NCI-H1048 (cell line): ENCODE measurements at regions not wholly inside any gene's neighbourhood (a gene's known extent, or its start where the extent isn't known, plus 50 kb on each side); places are given as distances from the start of the nearest gene placed in this dataset.
A peak's percentile ranks its signal among the peaks of the same experiment; 100 is the strongest.

Experiments used
- DNase-seq: peaks from one replicate; lab custom pipeline; 2025; lab: John Stamatoyannopoulos, UW

DNA sequence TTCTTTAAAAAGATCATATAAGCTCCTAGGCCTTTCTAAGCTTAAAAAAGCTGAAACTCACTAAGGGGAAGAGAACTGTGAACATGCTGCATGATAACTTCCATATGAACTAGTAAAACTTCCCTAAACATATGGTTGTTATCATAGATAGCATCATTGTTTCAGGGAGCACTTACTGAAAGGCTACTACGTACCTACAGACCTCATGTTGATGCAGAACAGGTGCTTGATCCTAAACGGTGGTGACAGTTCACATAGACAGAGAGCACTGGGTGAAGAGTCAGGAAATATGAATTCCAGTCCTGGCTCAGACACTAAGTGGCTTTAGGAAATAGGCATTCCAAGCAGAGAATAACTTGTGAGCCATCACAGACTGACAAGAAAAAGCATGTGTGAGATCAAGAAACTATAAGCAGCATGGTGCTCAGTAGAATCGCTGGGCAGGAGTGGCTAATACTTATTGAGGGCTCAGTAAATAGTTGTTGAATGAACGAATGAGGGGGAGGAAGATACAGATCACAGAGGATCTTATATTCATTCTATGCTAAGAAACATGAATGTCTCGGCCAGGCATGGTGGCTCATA lies 78.4 kb upstream of the NUDT4 start:
- DNase-seq, result no peak

DNA sequence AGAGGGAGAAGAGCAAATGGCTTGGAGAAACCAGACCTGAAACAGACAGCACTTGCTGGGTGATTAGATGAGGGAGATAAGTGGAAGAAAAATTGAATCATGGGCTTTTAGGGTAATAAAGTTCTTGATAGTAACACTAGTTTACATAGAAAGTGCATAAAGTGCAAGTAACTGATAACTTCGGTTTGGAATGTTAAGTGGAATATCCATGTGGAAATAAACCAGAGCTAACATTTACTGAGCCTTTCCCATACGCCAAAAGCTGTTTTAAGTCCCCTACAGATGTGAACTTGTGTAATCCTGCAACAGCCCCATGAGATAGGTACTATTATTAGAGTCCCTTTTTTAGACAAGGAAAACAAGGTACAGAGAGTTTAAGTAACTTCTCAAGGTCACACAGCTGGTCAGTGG lies 77.1 kb upstream of the NUDT4 start:
- no peak for DNase-seq

DNA sequence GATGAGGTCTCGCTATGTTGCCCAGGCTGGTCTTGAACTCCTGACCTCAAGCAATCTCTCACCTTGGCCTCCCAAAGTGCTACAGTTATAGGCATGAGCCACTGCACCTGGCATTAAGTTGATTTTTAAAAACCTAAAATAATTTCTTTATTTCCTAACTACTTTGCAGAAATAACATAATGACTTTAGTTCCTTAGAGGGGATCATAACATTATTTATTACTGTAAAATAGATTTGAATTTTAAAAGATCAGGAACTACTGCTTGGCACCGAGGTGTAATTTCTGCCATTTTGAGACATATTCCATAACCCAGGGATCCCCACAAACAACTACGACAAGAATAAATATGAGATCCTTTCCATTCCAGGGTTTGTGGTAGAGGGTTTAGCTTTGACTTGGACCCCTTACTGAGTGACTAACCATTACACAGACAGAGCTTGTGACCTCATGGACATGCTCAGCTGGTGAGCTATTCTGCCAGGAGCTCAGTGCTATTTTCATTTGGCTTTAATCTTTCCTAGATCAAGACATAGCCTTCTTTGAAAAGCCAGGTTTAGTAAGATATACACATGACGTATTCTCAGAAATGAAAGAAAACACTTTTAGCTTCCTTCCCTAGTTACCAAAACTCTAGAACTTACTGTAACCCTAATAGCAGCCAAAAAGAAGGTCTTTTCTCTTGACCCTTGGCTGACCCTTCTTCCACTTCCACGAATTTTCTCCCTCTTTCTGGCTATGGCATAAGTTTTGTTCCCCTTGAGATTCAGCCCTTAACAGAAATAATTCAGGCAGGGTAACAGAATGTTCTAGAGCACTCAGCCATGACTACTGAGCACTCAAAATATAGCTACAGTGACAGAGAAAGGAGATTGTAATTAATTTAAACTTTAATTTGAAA lies 75.1 kb upstream of the NUDT4 start:
- DNase-seq, result no peak

DNA sequence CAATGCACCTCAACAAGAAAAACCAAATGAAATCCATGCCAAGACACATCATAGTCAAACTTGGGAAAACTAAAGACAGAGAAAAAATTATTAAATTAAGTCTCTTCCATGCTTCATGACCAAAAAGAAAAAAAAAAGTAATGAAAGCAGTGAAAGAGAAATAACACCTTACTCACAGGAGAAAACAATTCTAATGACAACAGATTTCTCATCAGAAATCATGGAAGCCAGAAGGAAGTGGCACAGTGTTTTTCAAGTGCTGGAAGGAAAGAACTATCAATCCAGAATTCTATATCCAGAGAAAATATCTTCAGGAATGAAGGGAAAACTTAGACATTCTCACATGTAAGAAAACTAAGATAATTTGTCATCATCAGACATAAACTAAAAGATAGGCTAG lies 71.1 kb upstream of the NUDT4 start:
- no peak for DNase-seq

DNA sequence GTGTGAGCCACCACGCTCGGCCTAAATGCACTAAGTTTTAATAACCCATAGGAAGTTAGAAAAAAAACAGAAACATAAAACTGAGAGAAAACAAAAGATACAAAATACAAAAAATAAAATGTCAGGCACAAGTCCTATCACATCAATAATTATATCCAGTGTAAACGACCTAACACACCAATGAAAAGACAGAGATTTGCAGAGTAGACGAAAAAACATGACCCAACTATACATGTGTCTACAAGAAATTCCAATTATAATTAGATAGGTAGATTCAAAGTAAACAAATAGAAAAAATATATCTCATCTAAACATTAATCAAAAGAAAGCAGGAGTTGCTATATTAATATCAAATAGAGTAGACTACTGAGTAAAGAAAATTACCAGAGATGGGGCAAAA lies 69.4 kb upstream of the NUDT4 start:
- DNase-seq, result no peak

DNA sequence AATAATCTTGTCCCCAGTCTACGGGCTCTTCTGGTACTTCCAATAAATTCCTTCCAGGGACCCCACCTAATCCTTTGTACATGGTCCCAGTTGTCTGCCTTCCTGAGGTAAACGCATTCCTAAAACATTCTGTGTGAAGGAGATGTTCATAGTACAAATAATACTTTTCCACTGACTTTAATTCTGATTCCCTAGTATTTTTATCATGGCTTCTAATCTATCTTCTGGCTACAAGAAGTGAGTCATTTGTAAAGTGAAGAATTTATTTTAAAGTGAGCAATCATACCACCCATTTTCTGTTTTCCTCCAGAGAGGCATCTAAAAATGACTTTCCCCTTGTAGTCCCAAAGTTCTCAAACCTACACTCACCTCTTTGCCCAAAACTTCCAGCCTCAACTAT lies 65.9 kb upstream of the NUDT4 start:
- no peak for DNase-seq

DNA sequence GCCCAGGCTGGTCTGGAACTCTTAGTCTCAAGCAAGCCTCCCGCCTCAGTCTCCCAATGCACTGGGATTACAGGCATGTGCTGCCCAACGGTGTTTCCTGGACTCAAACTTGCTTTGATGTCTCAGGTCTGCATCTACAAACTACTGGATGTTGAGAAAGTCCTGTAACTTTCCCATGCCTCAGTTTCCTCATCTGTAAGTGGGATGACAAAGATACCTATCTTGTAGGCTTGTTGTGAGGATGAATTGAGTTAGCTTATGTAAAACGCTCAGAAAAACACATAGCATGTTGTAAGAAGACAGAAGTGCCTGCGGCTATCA lies 63.6 kb upstream of the NUDT4 start:
- no peak for DNase-seq

DNA sequence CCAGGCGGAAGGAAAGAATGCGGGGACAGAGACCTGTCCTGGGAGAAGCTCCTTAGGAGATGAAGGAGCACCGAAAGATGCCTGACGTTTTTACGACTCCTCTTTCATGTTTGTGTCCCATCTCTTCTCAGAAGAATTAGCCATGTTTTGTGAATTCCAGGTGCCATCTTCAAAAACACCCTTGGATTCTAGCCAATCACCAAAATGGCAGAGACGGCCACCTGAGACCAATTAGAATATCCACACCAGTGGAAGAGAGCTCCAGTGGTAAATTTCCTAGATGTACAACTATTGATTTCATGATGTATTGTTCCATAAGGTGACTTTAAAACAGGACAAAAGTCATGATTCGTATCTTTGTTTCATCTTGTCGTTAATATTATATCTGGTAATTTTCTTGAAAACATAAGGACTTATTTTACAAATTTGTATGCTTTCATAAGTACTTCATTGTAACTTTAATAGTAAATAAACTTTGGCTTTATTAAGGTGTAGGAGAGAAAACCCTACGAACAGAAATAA lies 62.3 kb upstream of the NUDT4 start:
- no peak for DNase-seq

DNA sequence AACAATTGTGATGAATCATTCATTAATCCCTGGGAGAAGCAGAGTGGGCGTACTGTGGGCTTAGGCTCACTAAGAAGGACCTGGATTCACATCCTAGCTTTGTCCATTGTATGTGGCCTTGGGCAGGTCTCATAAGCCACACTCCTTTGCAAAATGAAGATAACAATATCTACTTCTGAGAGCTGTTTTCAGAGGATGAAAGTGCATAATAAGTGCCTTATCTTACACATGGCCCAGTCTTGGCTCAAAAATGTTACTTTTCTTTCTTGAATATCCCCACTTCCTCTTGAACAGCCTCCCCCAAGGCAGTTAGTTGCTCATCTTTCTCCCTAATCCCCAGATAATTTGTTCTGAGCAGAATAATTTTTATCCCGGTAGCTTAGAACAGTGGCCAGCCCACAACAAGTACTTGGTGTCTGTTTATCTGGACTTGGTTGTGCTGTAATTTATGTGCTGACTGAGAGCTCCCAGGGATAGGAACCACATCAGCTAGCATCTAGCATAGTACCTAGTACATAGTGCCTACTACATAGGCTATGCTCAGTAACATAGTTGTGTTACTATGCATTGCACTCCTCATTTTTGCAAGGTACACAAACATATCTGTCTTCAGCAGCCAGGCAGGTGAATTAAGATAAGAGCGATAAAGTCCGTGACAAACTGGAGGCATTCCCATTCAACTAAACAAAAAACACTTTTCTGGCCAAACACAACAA lies 61.7 kb upstream of the NUDT4 start:
- DNase-seq, result no peak

DNA sequence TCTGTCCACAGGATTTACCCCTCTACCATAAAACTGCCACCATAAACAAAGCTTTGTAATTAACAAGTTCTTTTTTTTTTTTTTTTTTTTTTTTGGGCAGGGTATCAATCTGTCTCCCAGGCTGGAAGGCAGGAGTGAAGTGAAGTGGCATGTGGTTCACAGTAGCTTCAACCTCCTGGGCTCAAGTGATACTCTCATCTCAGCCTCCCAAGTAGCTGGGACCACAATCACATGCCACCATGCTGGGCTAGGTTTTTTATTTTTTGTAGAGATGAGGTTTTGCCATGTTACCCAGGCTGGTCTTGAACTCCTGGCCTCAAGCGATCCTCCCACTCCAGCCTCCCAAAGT lies 61.1 kb upstream of the NUDT4 start:
- DNase-seq, result no peak

DNA sequence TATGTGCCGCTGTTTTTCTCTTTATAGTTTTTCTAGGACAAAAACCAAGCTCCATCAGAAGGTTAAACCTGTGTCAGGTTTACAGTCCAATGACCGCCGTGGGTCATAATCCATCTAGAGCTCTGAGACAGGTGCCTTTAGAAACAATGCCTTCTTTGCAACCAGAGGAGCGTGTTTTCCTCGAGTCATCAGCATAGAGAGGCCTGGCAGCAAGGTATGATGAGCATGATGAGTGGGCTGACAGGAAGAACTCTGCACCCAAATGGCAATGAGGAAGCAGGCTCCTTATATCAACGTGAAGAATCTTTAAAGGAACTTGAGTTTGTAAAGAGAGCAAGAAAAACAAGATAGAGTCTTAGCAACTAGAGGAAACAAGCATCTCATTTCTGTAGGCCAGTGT lies 60.5 kb upstream of the NUDT4 start:
- no peak for DNase-seq

DNA sequence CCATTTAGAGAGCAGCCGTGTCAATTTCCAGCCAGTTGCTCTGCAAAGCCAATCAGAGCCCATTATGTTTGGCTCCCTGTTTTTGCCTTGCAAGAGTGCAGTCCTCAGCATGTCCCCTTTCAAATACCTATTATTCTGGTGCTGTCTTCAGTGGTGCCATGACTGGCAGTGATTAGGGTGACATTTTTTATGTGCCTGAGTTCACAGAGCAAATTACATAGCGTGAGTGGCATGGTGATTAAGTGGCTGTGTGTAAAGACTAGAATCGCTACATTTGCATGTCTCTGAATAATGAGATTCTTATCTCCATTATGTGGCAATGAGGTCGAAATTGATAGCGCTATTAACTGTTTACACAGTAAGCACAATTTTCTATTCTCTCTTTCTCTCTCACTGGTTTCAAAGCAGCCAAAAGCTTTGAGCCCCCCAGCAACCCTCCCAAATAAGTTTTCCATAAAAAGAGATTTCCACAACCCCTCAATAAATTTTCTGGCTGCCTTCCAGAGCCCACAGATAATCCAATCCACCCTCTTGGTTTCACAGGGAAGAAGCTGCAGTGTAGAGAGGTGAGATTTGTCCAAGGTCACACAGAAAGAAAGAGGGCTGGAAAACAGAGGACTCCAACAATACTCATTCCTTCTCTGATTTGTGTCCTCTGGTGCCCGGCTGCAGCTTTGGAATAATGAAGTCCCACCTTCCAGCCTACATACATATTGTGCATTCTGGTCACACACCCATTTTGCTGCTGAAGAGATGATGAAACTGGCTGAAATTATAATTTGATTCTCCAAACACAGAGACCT lies 58.8 kb upstream of the NUDT4 start:
- DNase-seq, result peak; percentile 76

DNA sequence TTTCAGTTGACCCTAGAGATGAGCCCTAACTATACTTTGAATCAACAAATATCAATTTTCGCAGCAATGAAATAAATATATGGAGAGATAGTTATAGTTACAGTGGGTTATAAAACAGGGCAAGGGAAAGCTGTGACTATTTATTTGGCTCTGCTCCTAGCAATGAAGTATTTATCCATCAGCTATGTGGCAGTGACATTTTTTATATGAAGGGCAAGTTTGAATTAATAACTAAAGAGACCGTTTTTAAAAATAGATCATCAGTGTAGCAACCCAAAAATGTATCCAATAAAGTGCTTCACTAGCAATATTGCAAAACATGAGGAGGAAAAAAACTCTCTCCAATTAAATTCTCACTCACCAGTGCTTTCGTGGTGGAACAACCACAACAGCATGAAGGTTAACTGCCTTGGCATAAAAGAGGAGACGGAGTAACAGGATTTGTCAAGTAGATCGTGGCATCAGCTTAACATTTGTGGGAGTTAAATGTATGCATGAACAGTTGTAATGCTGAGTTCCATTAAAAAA lies 58.1 kb upstream of the NUDT4 start:
- DNase-seq, result no peak

DNA sequence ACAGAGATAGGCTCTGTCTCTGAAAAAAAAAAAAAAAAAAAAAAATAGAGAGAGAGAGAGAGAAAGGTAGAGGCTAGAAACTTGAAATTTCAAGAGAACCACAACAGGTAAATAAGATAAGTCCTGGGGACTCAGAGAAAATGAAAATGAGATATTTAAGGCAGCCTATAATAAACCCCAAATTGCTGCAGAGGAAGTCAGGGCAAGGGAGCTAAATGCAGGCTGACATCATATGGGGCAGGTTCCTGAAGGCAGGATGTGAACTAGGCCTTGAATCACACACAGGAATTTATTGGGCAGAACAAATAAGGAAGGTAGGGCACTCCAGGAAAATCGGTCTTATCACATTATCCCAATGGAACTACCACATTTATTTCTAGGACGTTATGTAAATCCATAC lies 54.9 kb upstream of the NUDT4 start:
- no peak for DNase-seq

DNA sequence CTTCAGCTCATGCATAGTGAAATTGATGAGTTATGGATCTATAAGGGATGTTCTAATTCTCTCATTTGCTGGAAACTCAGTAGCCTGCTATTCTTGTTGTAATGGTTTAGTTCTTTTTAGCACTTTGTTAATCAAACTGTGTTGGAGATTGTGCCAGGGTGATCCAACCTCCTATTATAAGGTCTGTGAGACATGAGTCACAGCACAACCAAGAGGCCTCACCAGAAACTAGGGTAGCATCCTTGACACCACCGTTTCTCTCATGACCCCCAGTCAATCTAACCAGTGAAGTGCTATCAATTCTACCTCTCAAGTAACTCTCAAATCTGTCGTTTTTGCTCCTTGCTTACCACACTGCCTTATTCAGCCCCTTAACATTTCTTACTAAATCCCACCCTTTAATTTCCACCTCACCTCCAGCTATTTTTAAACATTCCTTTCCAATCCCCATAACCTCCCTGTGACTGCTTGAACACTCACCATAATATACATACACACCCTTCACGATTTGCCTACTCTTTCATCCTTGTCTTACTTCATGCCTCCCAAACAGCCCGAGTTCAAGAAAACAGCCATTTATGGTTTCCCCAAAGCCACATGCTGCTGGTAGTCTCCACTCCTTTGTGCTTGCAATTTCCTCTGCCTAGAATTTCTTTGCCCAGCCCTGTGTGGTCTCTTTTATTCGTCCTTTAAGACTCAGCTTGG lies 53.9 kb upstream of the NUDT4 start:
- no peak for DNase-seq

DNA sequence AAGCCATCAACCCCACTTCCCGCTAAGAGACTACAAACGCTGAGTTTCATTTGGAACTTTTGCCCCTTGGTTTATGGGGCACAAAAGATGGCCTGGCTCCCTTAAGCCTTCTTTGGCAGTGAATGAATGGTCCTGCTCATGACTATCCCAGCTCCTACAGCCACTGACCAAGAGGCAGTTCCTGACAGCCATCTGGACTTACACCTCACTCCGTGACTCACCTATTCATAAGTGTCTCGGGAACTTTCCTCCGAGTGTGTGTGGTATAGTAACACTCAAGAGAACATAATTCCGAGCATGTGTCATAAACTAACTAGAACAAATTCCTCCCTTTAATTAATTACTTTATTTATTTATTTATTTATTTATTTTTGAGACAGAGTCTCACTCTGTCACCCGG lies 51.9 kb upstream of the NUDT4 start:
- no peak for DNase-seq
